A204.1 (cell line): ENCODE measurements at regions not wholly inside any gene's neighbourhood (a gene's known extent, or its start where the extent isn't known, plus 50 kb on each side); places are given as distances from the start of the nearest gene placed in this dataset.

Experiments used
- FAIRE-seq: peaks from 2 replicates; lab custom pipeline; 2012; peaks lifted over from hg19 to GRCh38; lab: Jason Lieb, UNC

- no peak for FAIRE-seq
Measured at GRCh38 chr5:27387535-27388073, 349.2 kb upstream of the CDH9 start.

- FAIRE-seq, result no peak
Measured at GRCh38 chr5:27381686-27382085, 343.3 kb upstream of the CDH9 start.

DNA sequence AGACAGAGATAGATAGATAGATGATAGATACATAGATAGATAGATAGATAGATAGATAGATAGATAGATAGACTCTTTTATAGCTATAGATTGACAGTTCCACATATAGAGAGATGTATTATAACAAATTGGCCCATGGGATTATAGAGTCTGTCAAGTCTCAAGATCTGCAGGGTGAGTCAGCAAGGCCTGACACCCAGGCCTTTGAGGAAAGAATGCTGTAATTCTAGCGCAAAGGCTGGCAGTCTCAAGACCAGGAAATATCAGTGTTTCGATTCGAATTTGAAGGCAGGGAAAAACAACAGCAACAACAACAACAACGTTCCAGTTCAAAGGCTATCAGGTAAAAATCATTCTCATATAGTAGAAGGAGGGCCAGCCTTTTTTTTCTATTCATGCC, 339.2 kb upstream of the CDH9 start:
- FAIRE-seq, result no peak

DNA sequence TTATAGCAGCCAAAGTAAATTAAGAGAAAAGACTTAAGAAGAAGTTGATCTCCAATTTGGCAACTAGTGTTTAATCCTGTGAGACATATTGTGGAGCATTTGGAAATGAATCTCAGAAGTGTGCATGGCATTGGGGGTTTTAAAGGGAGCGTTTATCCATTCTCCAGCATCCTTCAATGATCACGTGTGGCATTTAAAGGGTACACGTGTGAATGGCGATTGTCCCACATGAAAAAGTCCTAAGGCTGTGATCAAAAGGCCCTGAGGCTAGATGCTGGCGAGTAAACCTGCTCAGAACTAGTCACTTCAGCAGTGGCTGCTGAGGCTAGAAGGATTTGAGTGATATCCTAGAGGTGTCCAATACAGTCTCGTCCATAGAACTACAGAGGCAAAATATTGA, 315.6 kb upstream of the CDH9 start:
- no peak for FAIRE-seq

GRCh38 chr5:27353540-27353939, 315.2 kb upstream of the CDH9 start:
- no peak for FAIRE-seq

DNA sequence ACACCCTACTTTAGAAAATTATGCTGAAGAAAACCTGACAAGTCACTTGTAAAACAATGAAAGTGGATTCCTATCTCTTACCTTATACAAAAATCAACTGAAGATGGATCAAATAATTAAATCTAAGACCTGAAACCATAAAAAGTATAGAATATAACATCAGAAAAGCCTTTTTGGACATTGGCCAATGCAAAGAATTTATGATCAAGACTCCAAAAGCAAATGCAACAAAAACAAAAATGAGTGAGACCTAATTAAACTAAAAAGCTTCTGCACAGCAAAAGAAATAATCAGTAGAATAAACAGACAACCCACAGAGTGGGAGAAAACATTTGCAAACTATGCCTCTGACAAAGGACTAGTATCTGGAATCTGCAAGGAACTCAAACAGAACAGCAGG, 303.0 kb upstream of the CDH9 start:
- no peak for FAIRE-seq

DNA sequence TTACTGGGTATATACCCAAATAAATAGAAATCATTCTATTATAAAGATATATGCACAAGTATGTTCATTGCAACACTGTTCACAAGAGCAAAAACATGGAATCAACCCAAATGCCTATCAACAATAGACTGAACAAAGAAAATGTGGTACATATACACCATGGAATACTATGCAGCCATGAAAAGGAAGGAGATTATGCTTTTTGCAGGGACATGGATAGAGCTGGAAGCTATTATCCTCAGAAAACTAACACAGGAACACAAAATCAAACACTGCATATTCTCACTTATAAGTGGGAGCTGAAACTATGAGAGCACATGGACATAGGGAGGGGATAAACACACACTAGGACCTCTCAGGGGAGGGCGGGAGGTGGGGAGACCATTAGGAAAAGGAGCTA, 298.4 kb upstream of the CDH9 start:
- FAIRE-seq, result no peak

DNA sequence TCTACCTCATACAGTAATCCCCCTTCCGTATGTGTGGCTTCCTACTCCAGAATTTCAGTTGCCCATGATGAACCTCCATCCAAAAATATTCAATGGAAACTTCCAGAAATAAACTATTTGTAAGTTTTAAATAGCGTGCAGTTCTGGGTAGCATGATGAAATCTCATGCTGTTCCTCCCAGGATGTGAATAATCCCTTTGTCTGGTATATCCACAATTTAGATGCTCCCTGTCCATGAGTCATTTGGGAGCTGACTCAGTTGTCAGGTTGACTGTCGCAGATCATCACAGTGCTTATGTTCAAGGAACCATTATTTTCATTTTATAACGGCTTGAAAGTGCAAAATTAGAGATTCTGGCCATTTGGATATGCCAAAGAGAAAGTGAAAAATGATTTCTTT, 290.1 kb upstream of the CDH9 start:
- no peak for FAIRE-seq

DNA sequence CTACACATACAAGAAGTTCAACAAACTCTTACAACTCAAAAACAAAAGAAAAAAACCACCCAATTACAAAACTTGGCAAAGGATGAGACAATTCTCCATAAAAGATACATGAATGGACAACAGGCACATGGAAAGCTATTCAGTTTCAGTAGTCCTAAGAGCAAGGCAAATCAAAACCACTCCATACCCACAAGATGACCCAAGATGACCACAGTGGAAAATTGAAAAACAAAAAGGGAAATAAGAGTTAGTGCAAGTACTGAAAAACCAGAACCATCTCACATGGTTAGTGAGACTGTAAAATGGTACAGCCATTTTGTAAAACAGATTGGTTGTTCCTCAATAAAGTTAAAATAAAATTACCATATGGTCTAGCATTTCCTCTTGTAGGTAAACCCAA, 287.1 kb upstream of the CDH9 start:
- FAIRE-seq, result no peak

GRCh38 chr5:27318701-27319100, 280.3 kb upstream of the CDH9 start:
- FAIRE-seq, result no peak

- no peak for FAIRE-seq
Measured at GRCh38 chr5:27316271-27316650, 277.9 kb upstream of the CDH9 start.

- no peak for FAIRE-seq
Measured at GRCh38 chr5:27315363-27316270, 277.2 kb upstream of the CDH9 start.

GRCh38 chr5:27313549-27313948, 275.2 kb upstream of the CDH9 start:
- FAIRE-seq, result no peak

DNA sequence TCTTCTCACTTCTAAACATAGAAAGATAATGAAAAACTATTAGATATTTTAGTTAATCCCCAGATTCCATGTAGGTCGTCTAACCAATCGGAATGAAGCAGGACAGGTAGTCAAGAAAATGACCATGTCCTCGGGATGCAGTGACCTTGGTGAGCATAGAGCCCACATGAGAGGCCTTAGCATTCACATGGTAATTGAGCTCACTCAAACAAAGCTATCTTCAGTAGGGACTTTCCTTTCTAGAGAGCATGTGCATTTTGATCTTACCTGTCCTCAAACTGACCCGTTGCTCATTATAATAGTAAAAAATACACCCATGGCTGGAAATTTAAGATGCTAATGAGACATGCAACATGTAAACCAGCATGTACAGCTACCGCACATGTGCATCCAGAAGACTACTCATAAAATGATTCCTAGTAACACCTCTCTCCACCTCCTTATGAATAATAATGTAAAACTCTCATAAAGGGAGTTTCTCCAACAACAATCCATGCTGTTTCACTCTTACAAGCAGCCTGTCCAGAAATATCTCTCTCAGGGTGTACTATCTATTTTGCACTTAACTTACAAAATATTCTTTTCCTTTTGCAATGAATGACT, 274.0 kb upstream of the CDH9 start:
- FAIRE-seq, result no peak

- no peak for FAIRE-seq
Measured at GRCh38 chr5:27311544-27311943, 273.2 kb upstream of the CDH9 start.

GRCh38 chr5:27308153-27308552, 269.8 kb upstream of the CDH9 start:
- no peak for FAIRE-seq

GRCh38 chr5:27290172-27290571, 251.8 kb upstream of the CDH9 start:
- no peak for FAIRE-seq

GRCh38 chr5:27276119-27276518, 237.7 kb upstream of the CDH9 start:
- FAIRE-seq, result no peak

DNA sequence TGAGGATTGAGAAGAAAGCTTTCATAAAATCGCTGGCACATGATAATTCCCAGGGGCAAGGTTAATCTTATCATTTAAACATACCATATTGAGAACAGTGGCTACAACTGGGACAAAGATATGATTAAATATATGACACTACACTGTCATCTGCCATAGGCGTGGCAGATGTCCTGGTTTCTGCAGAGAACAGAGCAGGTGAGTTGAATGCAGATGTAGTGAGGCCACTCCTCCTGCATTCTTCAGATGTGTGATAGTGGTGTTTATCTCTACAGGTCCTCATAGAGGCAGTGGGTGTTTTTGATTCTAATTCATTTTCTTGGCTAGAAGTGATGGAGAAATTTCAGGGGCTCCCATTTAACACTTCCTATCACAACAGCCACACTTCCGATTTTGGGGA, 237.0 kb upstream of the CDH9 start:
- FAIRE-seq, result no peak

DNA sequence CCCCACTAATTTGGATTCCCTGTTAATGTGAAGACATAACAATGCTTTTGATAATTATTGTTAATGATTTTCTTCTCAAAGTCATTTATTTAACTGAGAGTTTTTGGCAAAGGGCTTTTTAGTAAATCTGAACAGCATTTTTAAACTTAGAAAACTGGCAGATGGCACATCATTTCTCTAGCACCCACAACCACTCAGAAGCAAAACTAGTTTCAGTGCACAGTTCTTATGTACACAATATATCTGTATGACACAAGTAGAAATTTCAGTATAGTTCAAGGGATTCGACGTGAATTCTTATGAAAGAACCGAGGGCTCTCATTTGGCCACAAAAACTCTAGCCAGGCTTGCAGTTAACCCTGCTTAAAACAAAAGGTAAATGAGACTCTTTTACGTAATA, 231.4 kb upstream of the CDH9 start:
- FAIRE-seq, result no peak

DNA sequence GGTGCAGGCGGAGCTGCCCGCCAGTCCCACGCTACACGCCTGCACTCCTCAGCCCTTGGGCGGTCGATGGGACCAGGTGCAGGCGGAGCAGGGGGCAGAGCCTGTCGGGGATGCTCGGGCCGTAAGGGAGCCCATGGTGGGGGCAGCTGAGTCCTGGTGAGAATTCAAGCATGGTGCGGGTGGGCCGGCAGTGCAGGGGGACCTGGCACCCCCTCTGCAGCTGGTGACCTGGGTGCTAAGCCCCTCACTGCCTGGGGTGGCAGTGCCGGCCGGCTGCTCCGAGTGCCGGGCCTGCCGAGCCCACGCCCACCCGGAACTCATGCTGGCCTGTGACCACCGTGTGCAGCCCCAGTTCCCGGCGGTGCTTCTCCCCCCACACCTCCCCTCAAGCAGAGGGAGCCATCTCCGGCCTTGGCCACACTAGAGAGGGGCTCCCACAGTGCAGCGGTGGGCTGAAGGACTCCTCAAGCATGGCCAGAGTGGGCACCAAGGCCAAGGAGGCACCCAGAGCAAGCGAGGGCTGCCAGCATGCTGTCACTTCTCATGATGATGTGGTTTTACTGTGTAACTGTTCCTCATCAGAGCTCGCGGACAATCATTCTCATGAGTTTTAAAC, 228.9 kb upstream of the CDH9 start:
- FAIRE-seq, result no peak

DNA sequence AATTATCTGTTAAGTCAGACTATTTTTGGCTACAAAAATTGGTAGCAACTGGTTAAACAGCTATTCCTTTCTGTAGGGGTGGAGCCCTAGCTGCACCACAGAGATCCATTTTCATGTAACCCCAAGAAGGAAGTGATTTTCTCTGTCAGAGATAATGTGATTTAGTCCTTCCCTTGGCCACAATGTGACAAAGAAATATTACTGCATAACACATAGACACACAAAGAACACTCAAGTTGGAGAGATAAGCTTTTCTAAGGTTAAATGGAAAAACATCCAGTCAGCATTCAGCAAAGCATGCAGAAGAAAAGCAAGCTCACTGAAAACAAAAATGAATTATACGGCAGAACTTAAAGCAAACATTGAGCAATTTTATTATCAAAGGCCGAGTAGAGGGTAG, 227.8 kb upstream of the CDH9 start:
- FAIRE-seq, result no peak

GRCh38 chr5:27257696-27258095, 219.3 kb upstream of the CDH9 start:
- no peak for FAIRE-seq
